Erythroblast (primary cell): ENCODE measurements at regions not wholly inside any gene's neighbourhood (a gene's known extent, or its start where the extent isn't known, plus 50 kb on each side); places are given as distances from the start of the nearest gene placed in this dataset.
"Not testable (repeated sequence)": the region's sequence is repeated elsewhere in the genome, so short reads cannot be mapped to it uniquely, and the experiment has no call there.

Experiments used
- GATA1 ChIP-seq: IDR thresholded peaks from 2 replicates; pipeline ENCODE4 v1.6.1; 2011; ENCODE audit warnings: low read depth, mild to moderate bottlenecking, control low read depth, low read length, moderate library complexity
- POLR2A ChIP-seq: IDR thresholded peaks from 2 replicates; pipeline ENCODE4 v1.6.1; 2011; ENCODE audit warnings: mild to moderate bottlenecking, low read length

DNA sequence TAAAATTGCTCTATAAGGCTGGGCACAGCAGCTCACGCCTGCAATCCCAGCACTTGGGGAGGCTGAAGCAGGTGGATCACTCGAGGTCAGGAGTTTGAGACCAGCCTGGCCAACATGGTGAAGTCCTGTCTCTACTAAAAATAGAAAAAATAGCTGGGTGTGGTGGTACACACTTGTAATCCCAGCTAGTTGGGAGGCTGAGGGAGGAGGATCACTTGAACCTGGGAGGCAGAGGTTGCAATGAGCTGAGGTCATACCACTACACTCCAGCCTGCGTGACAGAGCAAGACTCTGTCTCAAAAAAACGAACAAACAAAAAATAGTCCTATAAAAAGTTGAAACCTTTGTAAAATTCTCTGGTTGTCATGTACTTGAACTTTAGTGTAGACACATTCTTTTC is 93.0 kb upstream of the KIF26B start:
- not testable (repeated sequence) for TF ChIP-seq POLR2A, GATA1
